ENCODE measurements at regions not wholly inside any gene's neighbourhood (a gene's known extent, or its start where the extent isn't known, plus 50 kb on each side); places are given as distances from the start of the nearest gene placed in this dataset.

GRCh38 chr3:153843994-153844393, 277.2 kb upstream of the ARHGEF26 start:
- Histone ChIP-seq H3K4me3 (replicated peaks in 1 of 3; ENCODE audit: insufficient read depth in 1 of 3, low read depth in 1 of 3, low read length in 3 of 3) (no peak overlapping the region), H3K9me1 (replicated peaks; ENCODE audit: control insufficient read depth, extremely low read depth, insufficient read depth, low read length) (no peaks in the 10 kb centered on the region), H3K27ac (ENCODE audit: insufficient read depth, low read depth, low read length) (no peak overlapping the region), H3K79me2 (ENCODE audit: control insufficient read depth, insufficient read depth, low read length) (no peaks in the 10 kb centered on the region), H4K20me1 (replicated peaks; ENCODE audit: control insufficient read depth, extremely low read depth, insufficient read depth, low read length) (no peaks in the 10 kb centered on the region), H2AFZ (ENCODE audit: low read depth, low read length) (no peak overlapping the region), H3K4me1 (ENCODE audit: control insufficient read depth, extremely low read depth, insufficient read depth, low read length) (no peaks in the 10 kb centered on the region), H3K9me3 (replicated peaks; ENCODE audit: control insufficient read depth, insufficient read depth, low read length) (no peaks in the 10 kb centered on the region), H3K9ac (replicated peaks; ENCODE audit: extremely low read depth, insufficient read depth, low read length) (no peak overlapping the region), H3K36me3 (ENCODE audit: control insufficient read depth in 2 of 2, extremely low read depth in 1 of 2, insufficient read depth in 2 of 2, low read length in 2 of 2) (no peaks in the 10 kb centered on the region), H3K27me3 (ENCODE audit: control insufficient read depth in 2 of 2, insufficient read depth in 2 of 2, low read length in 2 of 2) (no peaks in the 10 kb centered on the region), H3K4me2 (ENCODE audit: insufficient read depth, low read length) (no peak overlapping the region)
- no peak for FAIRE-seq
- BruUV-seq (replicated peaks): no TSS peak
- TF ChIP-seq, protein P1, sequence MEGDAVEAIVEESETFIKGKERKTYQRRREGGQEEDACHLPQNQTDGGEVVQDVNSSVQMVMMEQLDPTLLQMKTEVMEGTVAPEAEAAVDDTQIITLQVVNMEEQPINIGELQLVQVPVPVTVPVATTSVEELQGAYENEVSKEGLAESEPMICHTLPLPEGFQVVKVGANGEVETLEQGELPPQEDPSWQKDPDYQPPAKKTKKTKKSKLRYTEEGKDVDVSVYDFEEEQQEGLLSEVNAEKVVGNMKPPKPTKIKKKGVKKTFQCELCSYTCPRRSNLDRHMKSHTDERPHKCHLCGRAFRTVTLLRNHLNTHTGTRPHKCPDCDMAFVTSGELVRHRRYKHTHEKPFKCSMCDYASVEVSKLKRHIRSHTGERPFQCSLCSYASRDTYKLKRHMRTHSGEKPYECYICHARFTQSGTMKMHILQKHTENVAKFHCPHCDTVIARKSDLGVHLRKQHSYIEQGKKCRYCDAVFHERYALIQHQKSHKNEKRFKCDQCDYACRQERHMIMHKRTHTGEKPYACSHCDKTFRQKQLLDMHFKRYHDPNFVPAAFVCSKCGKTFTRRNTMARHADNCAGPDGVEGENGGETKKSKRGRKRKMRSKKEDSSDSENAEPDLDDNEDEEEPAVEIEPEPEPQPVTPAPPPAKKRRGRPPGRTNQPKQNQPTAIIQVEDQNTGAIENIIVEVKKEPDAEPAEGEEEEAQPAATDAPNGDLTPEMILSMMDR (IDR thresholded peaks at IDR 0.05; ENCODE audit: extremely low read depth in 1 of 2, insufficient read depth in 1 of 2, low read depth in 1 of 2, low read length in 2 of 2): no peak
- no peak for TF ChIP-seq MAX (IDR thresholded peaks at IDR 0.05; ENCODE audit: insufficient read depth, insufficient read length)
- CTCF ChIA-PET: interaction anchor here (0.9 to 1.3 kb wide), 3 partner anchors 9 to 58 kb away, joined by 3 to 4 read pairs (median 4); no protein-coding TSS in a partner anchor
- dilution Hi-C loops (cut with MboI; ENCODE audit: extremely low pct_ligation_motif_present, low sequenced_read_pairs) (no loop called here), intact Hi-C loops (cut with micrococcal nuclease) (no loop called here)
- no peak for DNase-seq (ENCODE audit: low read depth, low spot score)
- POLR2A ChIA-PET: no interaction called here

DNA sequence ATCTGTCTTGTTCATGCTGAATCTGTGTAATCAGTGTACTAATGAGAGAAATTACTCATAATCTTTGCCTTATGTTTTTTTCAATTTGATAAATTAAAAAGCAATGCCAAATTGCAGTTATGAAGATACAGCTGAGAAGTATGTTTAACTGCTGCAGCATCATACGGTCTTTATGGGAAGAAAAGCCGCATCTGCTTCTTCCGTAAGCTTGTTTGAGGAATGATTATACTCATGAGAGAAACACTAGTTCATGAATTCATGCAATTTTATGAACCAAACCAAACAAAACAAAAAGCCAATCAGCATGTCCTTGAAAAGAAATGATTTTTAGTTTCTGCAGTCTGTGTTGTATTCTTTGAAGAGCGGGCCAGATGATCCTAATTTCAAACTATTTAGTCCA, 275.9 kb upstream of the ARHGEF26 start:
- Histone ChIP-seq H3K4me2 (ENCODE audit: insufficient read depth, low read length) (no peak overlapping the region), H3K4me1 (ENCODE audit: control insufficient read depth, extremely low read depth, insufficient read depth, low read length) (no peaks in the 10 kb centered on the region), H3K36me3 (ENCODE audit: control insufficient read depth in 2 of 2, extremely low read depth in 1 of 2, insufficient read depth in 2 of 2, low read length in 2 of 2) (no peaks in the 10 kb centered on the region), H3K9ac (replicated peaks; ENCODE audit: extremely low read depth, insufficient read depth, low read length) (no peak overlapping the region), H3K79me2 (ENCODE audit: control insufficient read depth, insufficient read depth, low read length) (no peaks in the 10 kb centered on the region), H3K27ac (ENCODE audit: insufficient read depth, low read depth, low read length) (no peak overlapping the region), H2AFZ (ENCODE audit: low read depth, low read length) (no peak overlapping the region), H3K27me3 (ENCODE audit: control insufficient read depth in 2 of 2, insufficient read depth in 2 of 2, low read length in 2 of 2) (no peaks in the 10 kb centered on the region), H3K4me3 (replicated peaks in 1 of 3; ENCODE audit: insufficient read depth in 1 of 3, low read depth in 1 of 3, low read length in 3 of 3) (no peak overlapping the region), H4K20me1 (replicated peaks; ENCODE audit: control insufficient read depth, extremely low read depth, insufficient read depth, low read length) (no peaks in the 10 kb centered on the region), H3K9me1 (replicated peaks; ENCODE audit: control insufficient read depth, extremely low read depth, insufficient read depth, low read length) (no peaks in the 10 kb centered on the region), H3K9me3 (replicated peaks; ENCODE audit: control insufficient read depth, insufficient read depth, low read length) (no peaks in the 10 kb centered on the region)
- POLR2A ChIA-PET: no interaction called here
- FAIRE-seq: no peak
- CTCF ChIA-PET: interaction anchor here (1.1 to 1.3 kb wide), 2 partner anchors 10 to 29 kb away, joined by 3 to 4 read pairs; no protein-coding TSS in a partner anchor
- no TSS peak for BruUV-seq (replicated peaks)
- no peak for DNase-seq (ENCODE audit: low read depth, low spot score)
- intact Hi-C loops (cut with micrococcal nuclease) (no loop called here), dilution Hi-C loops (cut with MboI; ENCODE audit: extremely low pct_ligation_motif_present, low sequenced_read_pairs) (no loop called here)
- TF ChIP-seq EZH2 (IDR thresholded peaks at IDR 0.05; ENCODE audit: borderline replicate concordance, low read depth, low read length, severe bottlenecking) (no peak), POLR2AphosphoS5 (IDR thresholded peaks at IDR 0.05; ENCODE audit: insufficient read depth, low read depth, low read length) (no peak), MYC (IDR thresholded peaks at IDR 0.05; ENCODE audit: low read depth, low read length) (no peak), MAX (IDR thresholded peaks at IDR 0.05; ENCODE audit: insufficient read depth, insufficient read length) (no peak), JUN (IDR thresholded peaks at IDR 0.05; ENCODE audit: borderline replicate concordance, insufficient read depth, insufficient read length, low read depth) (no peak), POLR2A (IDR thresholded peaks at IDR 0.05; ENCODE audit: low read depth, low read length) (no peak), FOS (IDR thresholded peaks at IDR 0.05; ENCODE audit: borderline replicate concordance, insufficient read depth, low read length) (no peak)
- TF ChIP-seq, protein P1 (IDR thresholded peaks at IDR 0.05; ENCODE audit: extremely low read depth in 1 of 2, insufficient read depth in 1 of 2, low read depth in 1 of 2, low read length in 2 of 2): no peak
